ENCODE measurements at regions not wholly inside any gene's neighbourhood (a gene's known extent, or its start where the extent isn't known, plus 50 kb on each side); places are given as distances from the start of the nearest gene placed in this dataset.
"Not testable (repeated sequence)": the region's sequence is repeated elsewhere in the genome, so short reads cannot be mapped to it uniquely, and the experiment has no call there.

DNA sequence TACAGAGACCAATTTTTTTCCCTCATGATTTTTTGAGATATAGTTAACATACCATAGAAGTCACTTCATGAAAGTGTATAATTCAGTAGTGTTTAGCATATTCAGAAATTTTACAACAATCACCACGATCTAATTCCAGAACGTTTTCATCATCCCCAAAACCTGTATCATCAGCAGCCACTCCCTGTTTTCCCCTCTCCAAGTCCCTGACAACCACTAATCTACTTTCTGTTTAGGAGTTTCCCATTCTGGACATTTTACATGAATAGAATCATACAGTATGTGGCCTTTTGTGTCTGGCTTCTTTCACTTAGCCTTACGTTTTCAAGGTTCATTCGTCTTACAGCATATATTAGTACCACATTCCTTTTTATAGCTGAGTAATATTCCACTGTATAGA is 204.2 kb upstream of the PLD5 start:
- DNase-seq, result no peak

DNA sequence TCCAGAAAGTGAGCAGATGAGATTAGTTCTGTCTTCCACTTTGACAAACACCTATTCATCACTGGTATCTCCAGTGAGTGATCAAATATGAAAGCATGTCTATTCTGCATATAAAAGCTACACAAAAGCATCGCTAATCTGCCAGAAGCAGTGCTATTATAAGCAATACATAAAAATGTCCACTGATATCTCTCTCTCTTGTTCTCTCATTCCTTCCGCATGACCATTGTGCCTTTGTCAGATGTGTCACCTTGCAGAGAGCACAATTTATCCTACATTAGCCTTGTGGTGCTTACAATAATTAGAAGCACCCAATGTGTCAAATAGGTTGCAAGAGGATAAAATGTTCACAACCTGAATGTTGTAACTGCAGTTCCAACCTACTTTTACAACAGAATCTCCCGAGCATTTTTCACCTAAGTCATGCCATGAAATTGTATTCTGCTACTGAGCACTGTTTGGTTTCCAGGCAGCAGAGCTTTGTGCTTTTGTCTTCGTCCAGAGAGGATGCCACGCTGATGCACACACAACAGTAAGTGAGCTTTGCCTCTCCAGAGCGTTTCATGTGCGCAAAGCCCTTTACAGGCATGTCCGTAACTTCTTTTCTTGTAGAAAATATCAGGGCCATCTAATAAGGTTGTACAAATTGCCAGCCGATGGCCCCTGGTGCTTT is 198.7 kb upstream of the PLD5 start:
- DNase-seq, result no peak

DNA sequence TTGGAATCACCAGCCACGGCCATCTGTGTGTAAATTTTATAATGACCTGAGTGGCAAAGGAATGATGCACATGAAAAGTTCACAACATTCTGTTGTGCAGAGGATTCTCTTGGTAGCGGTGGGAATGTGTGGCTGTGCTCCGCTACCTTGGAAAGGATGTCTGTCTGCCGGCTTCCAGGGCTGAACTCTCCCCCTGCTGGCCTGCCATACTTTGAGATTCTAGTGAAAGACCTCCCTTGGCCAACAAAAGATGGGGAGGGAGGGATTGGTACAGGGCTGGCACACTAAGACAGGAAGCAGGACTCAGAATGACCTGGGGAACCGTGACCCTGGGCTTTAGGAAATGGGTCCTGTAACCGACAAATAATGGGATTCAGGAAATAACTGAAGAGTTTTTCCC is 194.5 kb upstream of the PLD5 start:
- DNase-seq, result no peak

DNA sequence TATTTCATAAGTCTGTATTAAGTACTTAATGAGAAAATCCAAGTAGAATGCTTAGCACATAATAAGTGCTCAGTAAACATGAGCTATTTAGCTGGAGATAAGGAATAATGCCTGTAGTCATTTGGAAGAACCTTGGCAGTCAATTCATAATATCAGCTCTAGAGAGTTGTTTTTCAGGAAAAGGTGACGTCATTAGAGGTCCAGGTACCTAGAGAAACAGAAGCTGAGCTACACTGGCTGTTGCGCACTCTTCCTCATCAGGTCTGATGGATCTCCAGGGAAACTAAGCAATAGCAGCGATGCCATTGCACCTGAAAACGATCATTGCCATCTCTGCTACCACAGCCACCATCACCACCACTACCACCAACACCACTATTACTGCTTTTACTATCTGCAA is 187.8 kb upstream of the PLD5 start:
- no peak for DNase-seq

DNA sequence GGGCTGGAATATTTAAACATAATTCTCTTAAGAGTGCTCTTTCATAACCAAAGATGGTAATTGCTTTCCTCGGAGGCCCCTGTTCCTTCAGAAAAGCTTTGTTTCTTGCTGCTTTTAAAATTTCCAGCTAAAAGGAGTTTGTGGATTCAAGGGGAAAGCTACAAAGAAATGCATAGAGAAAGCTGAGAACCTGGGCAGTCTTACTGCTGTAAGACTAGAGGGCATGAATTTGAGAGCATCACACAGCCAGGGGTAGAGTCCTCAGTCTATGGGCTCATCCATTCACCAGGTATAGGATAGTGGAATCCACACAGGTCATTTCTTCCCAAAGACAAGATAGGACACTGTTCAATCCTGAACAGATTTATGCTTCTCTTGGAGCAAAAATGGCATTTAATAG is 186.3 kb upstream of the PLD5 start:
- DNase-seq, result no peak

DNA sequence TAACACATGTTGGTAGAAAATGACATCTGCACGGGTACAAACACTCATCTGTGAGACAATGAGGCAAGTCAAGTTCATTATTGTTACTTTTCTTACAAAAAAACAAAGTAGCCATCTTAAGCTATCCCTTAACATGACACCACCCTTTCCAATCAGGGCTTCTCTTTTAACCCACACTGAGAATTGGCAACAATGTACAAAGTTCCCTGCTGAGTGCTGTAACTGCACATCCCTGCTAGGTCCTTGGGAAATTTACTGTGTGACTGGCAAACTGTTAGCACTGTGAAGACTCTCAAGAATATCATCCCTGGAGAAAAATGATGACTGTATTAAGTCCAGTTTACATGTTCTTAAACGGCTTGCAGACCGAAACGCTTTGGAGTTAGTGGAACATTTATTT is 185.8 kb upstream of the PLD5 start:
- no peak for DNase-seq

DNA sequence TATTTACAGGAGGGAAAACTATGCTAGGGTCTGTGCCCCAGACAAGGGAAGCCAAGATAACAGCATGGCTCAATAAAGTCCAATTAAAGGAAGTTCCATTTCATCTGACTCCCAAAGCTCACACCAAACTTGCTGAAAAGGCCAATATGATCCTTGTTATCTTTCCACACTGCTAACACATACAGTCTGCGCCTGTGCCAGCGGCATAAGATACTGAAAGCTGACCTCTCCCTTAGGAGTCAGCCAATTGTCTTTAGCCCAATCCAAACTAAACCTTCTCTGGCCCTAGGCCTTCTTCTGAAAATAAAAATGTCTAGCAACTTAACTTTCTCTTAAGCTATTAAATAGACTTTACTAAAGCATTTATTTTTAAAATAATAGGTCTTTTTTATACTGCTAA is 179.0 kb upstream of the PLD5 start:
- no peak for DNase-seq

DNA sequence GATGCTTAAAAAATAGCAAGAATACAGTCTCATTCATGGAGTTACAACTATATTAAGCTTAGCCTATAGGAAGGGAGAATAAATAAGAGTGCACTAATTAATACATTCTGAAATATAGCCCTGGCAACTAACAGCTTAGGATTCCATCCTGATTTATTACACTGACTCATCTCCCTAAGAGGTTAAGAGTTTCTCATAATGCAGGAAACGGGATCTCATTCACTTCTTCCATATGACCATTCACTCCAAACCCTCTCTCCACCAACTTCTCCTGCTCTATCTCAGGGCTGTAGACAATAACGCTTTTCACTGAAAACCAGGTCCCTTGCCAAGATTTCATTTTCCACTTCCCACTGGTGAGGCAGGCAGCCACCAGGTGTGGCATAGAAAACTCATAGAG is 168.5 kb upstream of the PLD5 start:
- DNase-seq, result no peak

DNA sequence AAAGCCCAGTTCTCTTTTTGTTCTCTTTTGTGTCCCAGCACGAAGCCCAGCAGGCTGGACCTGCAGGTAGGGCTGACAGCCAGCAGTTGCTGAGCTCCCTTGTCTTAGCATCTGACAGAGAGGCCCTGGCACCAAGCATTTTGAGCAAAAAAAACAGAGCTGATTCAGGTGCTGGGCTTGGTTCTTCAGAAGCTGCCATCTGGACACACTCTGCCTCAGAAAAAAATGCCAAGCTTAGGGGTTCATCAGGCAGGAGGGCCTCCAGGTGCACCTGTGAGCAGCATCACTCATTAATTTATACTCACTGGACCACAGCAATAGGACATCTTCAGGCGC is 167.1 kb upstream of the PLD5 start:
- DNase-seq, result no peak

DNA sequence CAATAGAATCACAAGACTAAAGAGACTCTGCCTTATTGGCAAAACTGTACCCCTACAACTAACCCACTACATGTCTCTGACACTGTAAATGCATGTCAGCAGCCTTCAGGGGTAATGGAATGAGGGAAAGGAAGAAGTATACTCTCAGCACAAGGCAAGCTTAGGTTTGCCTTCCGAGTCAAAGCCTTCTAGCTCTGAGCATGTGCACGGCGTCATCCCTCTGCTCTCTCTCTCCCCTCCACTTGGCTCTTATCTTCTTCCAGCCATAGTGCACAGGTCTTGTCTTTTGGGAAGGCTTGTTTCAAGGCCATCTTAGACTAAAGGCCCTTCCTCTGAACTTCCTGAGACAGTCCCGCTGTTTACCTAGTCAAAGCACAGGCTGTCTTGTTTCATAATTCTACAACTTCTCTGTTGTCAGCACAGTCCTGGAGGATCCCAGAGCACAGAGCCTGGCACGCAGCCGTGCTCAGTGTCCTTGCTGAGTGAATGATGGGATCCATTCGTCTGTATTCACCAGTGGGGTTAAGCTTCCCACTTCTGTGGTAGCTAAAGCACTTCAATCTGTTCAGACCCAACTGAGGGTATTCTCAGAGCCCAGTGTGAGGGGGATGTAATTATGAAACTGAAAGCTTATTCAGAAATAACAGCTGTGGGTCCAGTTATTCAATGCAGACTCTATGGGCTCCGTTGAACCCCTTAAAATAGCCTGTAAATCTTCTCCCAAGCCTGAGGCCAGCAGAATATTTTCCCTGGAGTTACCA is 166.5 kb upstream of the PLD5 start:
- DNase-seq, result no peak

DNA sequence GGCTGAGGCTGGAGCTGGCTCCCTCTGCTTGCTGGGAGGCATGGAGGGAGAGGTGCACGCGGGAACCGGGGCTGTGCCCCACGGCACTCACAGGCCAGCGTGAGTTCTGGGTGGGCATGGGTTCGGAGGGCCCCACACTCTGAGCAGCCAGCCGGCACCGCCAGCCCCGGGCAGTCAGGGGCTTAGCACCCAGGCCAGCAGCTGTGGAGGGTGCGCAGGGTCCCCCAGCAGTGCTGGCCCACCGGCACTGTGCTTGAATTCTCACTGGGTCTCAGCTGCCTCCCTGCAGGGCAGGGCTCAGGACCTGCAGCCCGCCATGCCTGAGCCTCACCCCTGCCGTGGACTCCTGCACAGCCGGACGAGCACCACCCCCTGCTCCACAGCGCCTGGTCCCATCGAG is 164.9 kb upstream of the PLD5 start:
- no peak for DNase-seq

DNA sequence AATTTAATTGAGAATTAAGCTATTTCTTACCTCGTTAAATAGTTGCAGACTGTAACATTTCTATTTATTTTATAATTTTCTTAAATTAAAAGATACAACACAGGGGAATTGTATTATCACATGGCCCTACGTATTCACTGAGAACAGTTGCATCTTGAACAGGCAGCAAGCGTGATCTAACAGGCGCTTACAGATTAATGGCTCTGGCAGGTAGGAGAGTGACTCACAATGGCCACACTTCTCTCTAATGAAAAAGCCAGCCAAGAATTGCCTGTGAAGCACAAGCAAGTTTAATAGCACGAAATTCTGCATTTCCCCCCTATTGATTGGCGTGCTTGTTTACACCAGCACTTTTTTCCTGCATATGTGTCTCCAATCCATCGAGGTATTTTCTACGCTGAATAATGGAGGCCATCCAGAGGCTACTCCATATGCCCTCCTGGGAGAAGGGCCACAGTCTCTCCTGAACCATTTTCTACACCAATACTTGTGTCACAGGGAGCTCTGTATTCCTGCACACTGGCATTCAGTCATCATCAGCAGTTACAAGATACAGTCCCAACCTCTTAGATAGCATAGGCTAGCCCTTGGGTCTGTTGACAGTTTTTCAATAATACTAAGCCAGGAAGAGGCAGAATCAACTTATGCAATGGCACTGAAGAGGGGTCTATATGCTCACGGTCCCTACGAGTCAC is 150.6 kb upstream of the PLD5 start:
- DNase-seq, result no peak

DNA sequence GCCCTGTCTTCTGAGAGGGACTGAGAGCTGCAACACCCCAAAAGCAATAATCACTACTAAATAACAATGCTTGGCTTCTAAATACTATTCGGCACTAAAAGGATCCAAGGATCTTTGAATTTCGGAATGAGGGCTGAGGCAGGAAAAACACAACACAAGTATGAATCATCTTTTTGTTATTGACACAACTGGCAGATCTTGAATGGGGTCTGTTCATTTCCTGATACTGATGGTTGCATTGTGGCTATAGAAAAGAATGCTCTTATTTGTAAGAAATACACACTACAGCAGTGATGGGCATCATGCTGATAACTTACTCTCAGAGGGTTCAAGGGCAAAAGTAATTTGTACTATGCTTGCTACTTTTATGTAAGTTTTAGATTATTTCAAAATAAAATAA is 149.2 kb upstream of the PLD5 start:
- DNase-seq, result no peak

DNA sequence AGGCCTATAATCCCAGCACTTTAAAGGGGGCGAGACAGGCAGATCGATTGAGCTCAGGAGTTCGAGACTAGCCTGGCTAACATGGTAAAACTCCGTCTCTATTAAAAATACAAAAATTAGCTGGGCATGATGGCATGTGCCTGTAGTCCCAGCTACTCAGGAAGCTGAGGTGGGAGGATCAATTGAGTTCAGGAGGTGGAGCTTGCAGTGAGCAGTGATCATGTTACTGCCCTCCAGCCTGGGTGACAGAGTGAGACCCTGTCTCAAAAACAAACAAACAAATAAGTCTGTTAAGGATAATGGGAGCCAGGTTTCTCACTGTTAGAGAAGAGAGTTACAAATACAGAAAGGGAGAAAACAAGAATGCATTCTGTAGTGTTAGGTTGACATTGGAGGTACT is 148.7 kb upstream of the PLD5 start:
- DNase-seq, result not testable (repeated sequence)

DNA sequence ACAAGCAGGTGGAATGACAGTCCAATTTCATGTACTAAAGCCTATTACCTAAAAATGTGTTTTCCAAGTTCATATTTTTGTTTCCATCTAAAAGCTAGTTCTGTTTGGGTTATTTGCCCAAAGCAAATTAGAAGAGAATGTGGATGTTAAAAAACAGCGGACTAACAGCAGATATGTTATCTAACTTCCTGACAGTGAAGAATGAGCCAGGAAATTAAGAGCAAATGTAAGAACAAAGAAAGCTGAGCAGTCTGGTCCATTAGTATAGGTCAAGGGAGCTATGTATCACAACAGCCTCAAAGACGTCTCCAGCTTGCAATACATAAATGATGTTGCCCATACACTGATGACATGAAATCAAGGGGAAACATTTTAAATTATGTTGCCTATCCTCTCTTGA is 145.5 kb upstream of the PLD5 start:
- no peak for DNase-seq

DNA sequence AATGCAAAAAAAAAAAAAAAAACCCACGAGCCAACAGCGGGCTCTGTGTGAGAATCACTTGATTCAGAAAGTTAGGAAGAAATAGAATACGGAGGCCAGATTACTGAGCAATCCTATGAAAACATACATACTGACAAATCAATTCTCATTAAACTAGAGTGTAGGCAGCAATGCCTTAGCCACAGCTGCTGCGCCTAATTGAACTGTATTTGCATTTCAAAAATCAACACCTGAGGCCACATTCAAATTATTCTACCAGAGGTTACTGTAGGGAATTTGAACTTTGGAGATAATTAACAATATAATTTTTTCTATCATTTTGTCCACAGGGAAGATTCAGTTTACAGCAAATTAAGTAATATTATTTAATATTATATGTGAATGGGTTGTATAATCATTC is 138.4 kb upstream of the PLD5 start:
- no peak for DNase-seq

DNA sequence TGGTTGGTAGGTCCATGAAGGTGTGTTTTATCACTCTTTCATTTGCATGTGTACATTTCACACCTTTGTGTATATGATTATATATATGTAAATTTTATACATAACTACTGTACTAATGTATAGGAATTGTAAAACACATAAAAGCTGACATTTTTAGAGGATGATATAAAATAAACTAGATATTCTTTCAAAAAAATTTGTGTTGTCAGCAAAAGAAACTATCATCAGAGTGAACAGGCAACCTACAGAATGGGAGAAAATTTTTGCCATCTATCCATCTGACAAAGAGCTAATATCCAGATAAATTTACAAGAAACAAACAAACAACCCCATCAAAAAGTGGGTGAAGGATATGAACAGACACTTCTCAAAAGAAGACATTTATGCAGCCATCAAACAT is 129.3 kb upstream of the PLD5 start:
- DNase-seq, result not testable (repeated sequence)

DNA sequence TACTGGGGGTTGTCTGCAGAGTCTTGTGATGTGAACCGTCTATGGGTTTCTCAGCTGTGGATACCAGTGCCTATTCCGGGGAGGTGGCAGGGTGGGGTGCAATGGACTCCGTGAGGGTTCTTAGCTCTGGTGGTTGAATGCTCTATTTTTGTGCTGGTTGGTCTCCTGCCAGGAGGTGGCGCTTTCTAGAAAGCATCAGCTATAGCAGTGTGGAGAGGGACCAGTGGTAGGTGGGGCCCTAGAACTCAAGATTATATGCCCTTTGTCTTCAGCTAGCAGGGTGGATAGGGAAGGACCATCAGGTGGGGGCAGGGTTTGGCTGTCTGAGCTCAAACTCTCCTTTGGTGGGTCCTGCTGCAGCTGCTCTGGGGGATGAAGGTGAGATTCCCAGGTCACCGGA is 127.3 kb upstream of the PLD5 start:
- no peak for DNase-seq

DNA sequence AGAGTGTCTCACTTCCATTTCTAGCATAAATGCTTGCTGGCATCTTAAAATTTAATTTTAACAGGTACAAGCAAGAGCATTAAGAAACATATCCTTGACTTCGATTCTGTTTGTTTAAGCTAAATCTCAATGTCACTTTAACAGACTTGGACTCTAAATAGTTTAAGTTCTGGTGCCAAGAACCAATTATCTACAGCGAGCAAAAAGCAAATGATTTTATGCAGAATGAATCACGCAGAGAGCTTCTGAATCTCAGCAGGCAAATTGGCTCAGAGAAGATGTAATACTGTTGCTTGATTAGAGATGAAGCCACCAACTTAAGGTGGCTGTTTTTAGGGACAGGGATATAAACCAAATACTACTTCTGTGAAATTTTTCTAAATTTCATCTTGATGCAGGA is 117.0 kb upstream of the PLD5 start:
- no peak for DNase-seq

DNA sequence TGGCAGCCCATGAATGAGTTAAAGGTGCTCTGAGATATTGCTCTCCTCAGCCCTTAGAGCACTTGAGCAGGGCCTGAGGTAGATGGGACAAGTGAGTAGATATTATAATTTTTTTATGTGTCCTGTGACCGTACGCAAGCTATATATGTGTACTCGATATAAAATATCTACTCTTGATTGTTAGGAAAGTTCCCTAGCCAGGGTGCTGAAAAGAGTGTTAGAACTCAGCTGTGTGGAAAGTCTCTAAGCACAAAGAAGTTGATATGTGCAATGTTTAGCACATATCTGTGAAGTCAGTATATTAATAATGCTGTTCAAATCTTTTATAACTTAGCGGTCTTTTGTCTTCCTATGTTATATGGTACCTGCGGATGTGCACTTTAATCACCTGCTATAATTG is 114.6 kb upstream of the PLD5 start:
- no peak for DNase-seq

DNA sequence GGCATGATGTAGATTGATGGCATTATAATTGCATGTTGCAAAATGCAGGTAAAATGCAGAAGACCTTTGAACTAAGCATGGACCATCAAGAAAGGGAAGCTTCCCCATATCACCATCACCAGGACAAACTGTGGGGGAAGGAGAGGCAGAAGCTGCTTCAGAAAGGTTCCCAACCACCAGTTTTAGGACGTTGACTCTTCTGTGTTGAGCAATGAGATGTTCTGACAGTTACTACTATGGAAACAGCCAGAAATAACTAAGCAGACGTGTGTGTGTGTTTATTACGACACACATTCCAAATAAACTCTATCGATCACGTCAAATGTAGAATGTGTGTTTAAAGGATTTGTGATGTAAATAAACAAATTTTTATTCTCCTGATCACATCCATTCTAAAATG is 110.2 kb upstream of the PLD5 start:
- no peak for DNase-seq

DNA sequence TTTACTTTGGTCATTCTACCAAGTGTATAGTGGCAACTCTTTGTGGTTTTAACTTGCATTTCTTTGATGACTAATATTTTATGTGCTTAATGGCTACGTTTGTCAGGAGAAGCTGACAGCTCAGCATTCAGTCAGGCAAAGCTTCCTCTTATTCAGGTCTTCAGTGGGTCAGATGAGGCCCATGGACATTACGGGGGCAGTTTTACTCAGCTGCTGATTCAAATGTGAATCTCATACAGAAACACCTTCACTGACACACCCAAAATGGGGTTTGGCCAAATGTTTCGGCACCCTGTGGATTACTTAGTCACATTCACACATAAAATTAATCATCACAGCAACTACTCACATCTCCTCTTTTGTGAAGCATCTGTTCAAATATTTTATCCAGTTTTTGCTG is 104.9 kb upstream of the PLD5 start:
- DNase-seq, result no peak

DNA sequence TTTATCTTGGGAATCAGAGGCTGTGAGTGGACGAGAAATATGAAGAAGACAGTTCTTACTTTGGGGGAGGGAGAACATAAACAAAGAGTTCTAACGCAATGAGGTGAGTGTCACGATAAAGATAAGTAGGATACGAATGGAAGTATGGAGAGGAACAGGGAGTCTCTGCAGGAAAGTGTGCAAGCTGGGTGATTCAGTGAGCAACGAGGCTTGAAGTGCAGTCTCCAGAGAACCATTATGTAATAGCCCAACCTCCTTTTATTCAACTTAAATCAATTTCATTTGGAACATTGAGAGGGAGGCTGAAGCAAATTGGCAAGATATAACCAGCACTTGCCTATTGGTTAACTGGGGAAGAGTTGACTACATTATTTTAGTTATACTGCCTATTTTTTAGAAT is 99.3 kb upstream of the PLD5 start:
- no peak for DNase-seq

DNA sequence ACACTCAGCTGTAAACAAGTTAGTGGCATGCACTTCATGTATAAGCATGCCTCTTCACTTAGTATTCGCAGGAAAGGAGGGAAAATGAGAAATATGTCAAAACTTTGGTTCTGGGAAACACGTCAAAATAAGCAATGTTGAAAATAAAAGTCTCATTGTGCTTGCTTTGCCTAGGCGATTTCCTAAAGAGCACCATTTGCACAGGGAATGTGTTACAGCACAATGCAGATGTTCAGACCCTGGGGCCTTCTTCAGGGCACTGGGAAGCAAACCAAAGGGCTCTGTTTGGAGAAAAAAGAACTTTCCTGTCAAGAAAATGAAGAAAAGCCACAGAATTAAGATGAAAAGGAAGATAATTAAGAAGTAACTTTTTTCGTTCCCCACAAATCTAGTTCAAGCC is 98.6 kb upstream of the PLD5 start:
- no peak for DNase-seq

Data from activated CD4-positive, alpha-beta T cell treated with anti-CD3 and anti-CD28 coated beads, Interleukin-2, amount 50 U/mL, for 1 hour (primary cell).